ENCODE measurements at regions not wholly inside any gene's neighbourhood (a gene's known extent, or its start where the extent isn't known, plus 50 kb on each side); places are given as distances from the start of the nearest gene placed in this dataset.

- TF ChIP-seq CTCF (IDR thresholded peaks at IDR 0.05; ENCODE audit: borderline replicate concordance, extremely low read depth, low read length, poor library complexity, severe bottlenecking) (no peak), EZH2 (IDR thresholded peaks at IDR 0.05; ENCODE audit: borderline replicate concordance, low read depth, low read length, severe bottlenecking) (no peak)
Observed at GRCh38 chr2:174666845-174667244, 69.2 kb upstream of the WIPF1 start.
